ENCODE measurements at regions not wholly inside any gene's neighbourhood (a gene's known extent, or its start where the extent isn't known, plus 50 kb on each side); places are given as distances from the start of the nearest gene placed in this dataset.

GRCh38 chr4:17275836-17276235, 236.1 kb downstream of the QDPR start:
- Histone ChIP-seq H3K27me3 (no peaks in the 10 kb centered on the region), H3K9me3 (no peaks in the 10 kb centered on the region), H3K36me3 (no peaks in the 10 kb centered on the region), H3K4me3 (no peak overlapping the region), H3K4me1 (no peaks in the 10 kb centered on the region), H3K27ac (no peak overlapping the region)
- TF ChIP-seq POLR2AphosphoS5 (IDR thresholded peaks at IDR 0.05), result no peak
- no peak for TF ChIP-seq POLR2A (IDR thresholded peaks at IDR 0.05)
- 74% methylated on average over 3 of the region's 3 CpGs for WGBS
- DNase-seq (ENCODE audit: low spot score in 2 of 2), result no peak

- no peaks in the 10 kb centered on the region for H3K9me3 ChIP-seq
- no peak for DNase-seq (ENCODE audit: low spot score in 2 of 2)
- H3K36me3 ChIP-seq, result no peaks in the 10 kb centered on the region
- no peak overlapping the region for H3K27ac ChIP-seq
- no peaks in the 10 kb centered on the region for H3K4me1 ChIP-seq
- TF ChIP-seq POLR2AphosphoS5 (IDR thresholded peaks at IDR 0.05) (no peak), CTCF (IDR thresholded peaks at IDR 0.05) (no peak), EP300 (IDR thresholded peaks at IDR 0.05) (no peak), POLR2A (IDR thresholded peaks at IDR 0.05) (no peak)
- no peaks in the 10 kb centered on the region for H3K27me3 ChIP-seq
- H3K4me3 ChIP-seq, result no peak overlapping the region
Measured at GRCh38 chr4:17273047-17273446, 238.8 kb downstream of the QDPR start.

GRCh38 chr4:17272154-17272553, 239.7 kb downstream of the QDPR start:
- WGBS, result 72% methylated on average over 6 of the region's 6 CpGs
- Histone ChIP-seq H3K27me3 (no peaks in the 10 kb centered on the region), H3K36me3 (no peaks in the 10 kb centered on the region), H3K9me3 (no peaks in the 10 kb centered on the region), H3K27ac (no peak overlapping the region), H3K4me1 (no peaks in the 10 kb centered on the region), H3K4me3 (no peak overlapping the region)
- TF ChIP-seq POLR2A (IDR thresholded peaks at IDR 0.05) (no peak), CTCF (IDR thresholded peaks at IDR 0.05) (no peak), EP300 (IDR thresholded peaks at IDR 0.05) (no peak), POLR2AphosphoS5 (IDR thresholded peaks at IDR 0.05) (no peak)
- no peak for DNase-seq (ENCODE audit: low spot score in 2 of 2)

- Histone ChIP-seq H3K36me3 (no peaks in the 10 kb centered on the region), H3K4me3 (no peak overlapping the region), H3K4me1 (no peaks in the 10 kb centered on the region), H3K27me3 (no peaks in the 10 kb centered on the region), H3K27ac (no peak overlapping the region), H3K9me3 (no peaks in the 10 kb centered on the region)
- 78% methylated on average over 4 of the region's 4 CpGs for WGBS
- no peak for DNase-seq (ENCODE audit: low spot score in 2 of 2)
- TF ChIP-seq POLR2A (IDR thresholded peaks at IDR 0.05) (no peak), EP300 (IDR thresholded peaks at IDR 0.05) (no peak), CTCF (IDR thresholded peaks at IDR 0.05) (no peak), POLR2AphosphoS5 (IDR thresholded peaks at IDR 0.05) (no peak)
Measured at GRCh38 chr4:17265653-17266052, 246.2 kb downstream of the QDPR start.

GRCh38 chr4:17265139-17265538, 246.8 kb downstream of the QDPR start:
- WGBS, result 75% methylated on average over 2 of the region's 2 CpGs
- no peak for DNase-seq (ENCODE audit: low spot score in 2 of 2)

More at GRCh38 chr4:17265139-17265538, 246.8 kb downstream of the QDPR start:
- H3K27ac ChIP-seq, result no peak overlapping the region
- no peaks in the 10 kb centered on the region for H3K9me3 ChIP-seq
- H3K4me3 ChIP-seq, result no peak overlapping the region
- no peak for TF ChIP-seq CTCF (IDR thresholded peaks at IDR 0.05)
- no peak for TF ChIP-seq POLR2A (IDR thresholded peaks at IDR 0.05)
- no peak for TF ChIP-seq POLR2AphosphoS5 (IDR thresholded peaks at IDR 0.05)
- no peak for TF ChIP-seq EP300 (IDR thresholded peaks at IDR 0.05)
- no peaks in the 10 kb centered on the region for H3K36me3 ChIP-seq
- H3K27me3 ChIP-seq, result no peaks in the 10 kb centered on the region
- no peaks in the 10 kb centered on the region for H3K4me1 ChIP-seq

All from suprapubic skin (tissue), 4 donors.